Hepatocyte (in vitro differentiated cells): ENCODE measurements at regions not wholly inside any gene's neighbourhood (a gene's known extent, or its start where the extent isn't known, plus 50 kb on each side); places are given as distances from the start of the nearest gene placed in this dataset.

Experiments
- DNase-seq: peaks from one replicate; pipeline ENCODE4 v3.0.0-alpha.2; 2016; ENCODE audit warnings: low spot score
- H2AFZ ChIP-seq: fragments of 200-600 bp; sonication (generic); 2 replicates; pipeline ENCODE4 v1.6.0; 2016; ENCODE audit warnings: antibody characterized with exemption, mild to moderate bottlenecking
- H3K27ac ChIP-seq: fragments of 200-600 bp; sonication (generic); 2 replicates; pipeline ENCODE4 v1.5.1; 2016; ENCODE audit warnings: mild to moderate bottlenecking
- H3K27me3 ChIP-seq: fragments of 200-600 bp; sonication (generic); 2 replicates; pipeline ENCODE4 v1.6.1; 2016
- H3K36me3 ChIP-seq: fragments of 200-600 bp; sonication (generic); replicated peaks from 2 replicates; pipeline ENCODE4 v1.5.1; 2016; ENCODE audit warnings: low read depth; ENCODE audit not compliant: insufficient read depth
- H3K4me1 ChIP-seq: fragments of 200-600 bp; sonication (generic); 2 replicates; pipeline ENCODE4 v1.5.1; 2016; ENCODE audit warnings: mild to moderate bottlenecking, moderate library complexity; ENCODE audit not compliant: insufficient read depth
- H3K4me2 ChIP-seq: fragments of 200-600 bp; sonication (generic); 2 replicates; pipeline ENCODE4 v1.6.0; 2016
- H3K4me3 ChIP-seq: fragments of 200-600 bp; sonication (generic); 2 replicates; pipeline ENCODE4 v1.5.1; 2016; ENCODE audit warnings: mild to moderate bottlenecking
- H3K79me2 ChIP-seq: fragments of 200-600 bp; sonication (generic); 2 replicates; pipeline ENCODE4 v1.6.0; 2017; ENCODE audit warnings: mild to moderate bottlenecking
- H3K9me2 ChIP-seq: fragments of 200-600 bp; sonication (generic); replicated peaks from 2 replicates; pipeline ENCODE4 v1.6.0; 2017; ENCODE audit warnings: mild to moderate bottlenecking; ENCODE audit not compliant: insufficient read depth
- H3K9me3 ChIP-seq: fragments of 200-600 bp; sonication (generic); 2 replicates; pipeline ENCODE4 v1.5.1; 2016; ENCODE audit warnings: low read depth, mild to moderate bottlenecking
- H4K20me1 ChIP-seq: fragments of 200-600 bp; sonication (generic); 2 replicates; pipeline ENCODE4 v1.6.0; 2016; ENCODE audit warnings: mild to moderate bottlenecking; ENCODE audit not compliant: insufficient read depth, poor library complexity, severe bottlenecking
- CTCF ChIP-seq: fragments of 200-600 bp; sonication (generic); IDR thresholded peaks from 2 replicates; pipeline ENCODE4 v1.5.1; 2016; ENCODE audit warnings: antibody characterized with exemption, mild to moderate bottlenecking; ENCODE audit not compliant: poor library complexity
- EZH2 ChIP-seq: fragments of 200-600 bp; sonication (generic); IDR thresholded peaks from 2 replicates; pipeline ENCODE4 v1.6.1; 2016; ENCODE audit warnings: antibody characterized with exemption, mild to moderate bottlenecking, borderline replicate concordance
- EZH2phosphoT487 ChIP-seq: fragments of 200-600 bp; sonication (generic); IDR thresholded peaks from one replicate; pipeline ENCODE4 v1.6.1; 2018; ENCODE audit warnings: antibody characterized with exemption, mild to moderate bottlenecking, low read depth, moderate library complexity; ENCODE audit not compliant: unreplicated experiment, severe bottlenecking
- WGBS: methylation state at CpG from one replicate; pipeline ENCODE4 v1.1.6; 2016; ENCODE audit warnings: low lambda C conversion rate; ENCODE audit errors: missing lambda C conversion rate; 5-methylcytosine and 5-hydroxymethylcytosine counted together

DNA sequence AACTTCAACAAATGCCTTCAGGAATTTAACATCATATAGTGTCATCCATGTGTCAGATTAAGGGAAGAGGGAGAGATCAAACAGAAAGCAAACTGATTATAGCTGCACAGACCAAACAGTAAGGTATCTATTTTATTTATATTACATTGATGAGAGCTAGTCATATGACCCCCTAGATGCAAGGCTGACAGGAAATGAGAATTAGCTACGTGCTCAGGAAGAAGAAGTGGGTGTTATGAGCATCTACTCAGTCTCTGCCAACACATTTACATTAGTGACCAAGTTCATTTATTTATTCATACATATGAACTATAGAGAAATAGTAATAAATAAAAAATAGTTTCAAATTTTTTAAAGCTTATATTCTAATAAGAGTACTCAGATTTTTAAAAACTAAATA lies 787.3 kb downstream of the KCTD16 start:
- H3K9me2 ChIP-seq, result no peaks in the 10 kb centered on the region
- no peaks in the 10 kb centered on the region for H3K36me3 ChIP-seq
- no peaks in the 10 kb centered on the region for H3K79me2 ChIP-seq
- no peaks in the 10 kb centered on the region for H4K20me1 ChIP-seq
- H3K27me3 ChIP-seq, result no peaks in the 10 kb centered on the region
- H3K4me1 ChIP-seq, result no peaks in the 10 kb centered on the region
- DNase-seq, result no peak
- TF ChIP-seq EZH2phosphoT487, result no peak
- no peak for TF ChIP-seq CTCF
- TF ChIP-seq EZH2, result no peak
- 59% methylated on average over 1 of the region's 1 CpG for WGBS
- H3K4me3 ChIP-seq, result no peak overlapping the region
- no peaks in the 10 kb centered on the region for H3K9me3 ChIP-seq
- H2AFZ ChIP-seq, result no peak overlapping the region
- no peak overlapping the region for H3K4me2 ChIP-seq
- H3K27ac ChIP-seq, result no peak overlapping the region

GRCh38 chr5:144950996-144951395 lies 780.3 kb downstream of the KCTD16 start:
- no peak overlapping the region for H3K27ac ChIP-seq
- H3K27me3 ChIP-seq, result no peaks in the 10 kb centered on the region
- H2AFZ ChIP-seq, result no peak overlapping the region
- no peaks in the 10 kb centered on the region for H3K4me1 ChIP-seq
- no peak overlapping the region for H3K4me3 ChIP-seq
- H3K4me2 ChIP-seq, result no peak overlapping the region
- H3K36me3 ChIP-seq, result no peaks in the 10 kb centered on the region
- no peaks in the 10 kb centered on the region for H3K79me2 ChIP-seq
- H4K20me1 ChIP-seq, result no peaks in the 10 kb centered on the region
- no peaks in the 10 kb centered on the region for H3K9me2 ChIP-seq
- WGBS, result 84% methylated on average over 2 of the region's 2 CpGs
- TF ChIP-seq EZH2, result no peak
- TF ChIP-seq EZH2phosphoT487, result no peak
- TF ChIP-seq CTCF, result no peak
- DNase-seq, result no peak
- H3K9me3 ChIP-seq, result no peaks in the 10 kb centered on the region

- Histone ChIP-seq H2AFZ (no peak overlapping the region), H4K20me1 (no peaks in the 10 kb centered on the region), H3K27me3 (no peaks in the 10 kb centered on the region), H3K4me3 (no peak overlapping the region), H3K9me2 (no peaks in the 10 kb centered on the region), H3K4me2 (no peak overlapping the region), H3K36me3 (no peaks in the 10 kb centered on the region), H3K27ac (no peak overlapping the region), H3K9me3 (no peaks in the 10 kb centered on the region), H3K79me2 (no peaks in the 10 kb centered on the region), H3K4me1 (no peaks in the 10 kb centered on the region)
- TF ChIP-seq CTCF (no peak), EZH2 (no peak), EZH2phosphoT487 (no peak)
- DNase-seq, result no peak
- WGBS, result 95% methylated on average over 2 of the region's 2 CpGs
These were observed 776.4 kb downstream of the KCTD16 start for GRCh38 chr5:144947023-144947422.

DNA sequence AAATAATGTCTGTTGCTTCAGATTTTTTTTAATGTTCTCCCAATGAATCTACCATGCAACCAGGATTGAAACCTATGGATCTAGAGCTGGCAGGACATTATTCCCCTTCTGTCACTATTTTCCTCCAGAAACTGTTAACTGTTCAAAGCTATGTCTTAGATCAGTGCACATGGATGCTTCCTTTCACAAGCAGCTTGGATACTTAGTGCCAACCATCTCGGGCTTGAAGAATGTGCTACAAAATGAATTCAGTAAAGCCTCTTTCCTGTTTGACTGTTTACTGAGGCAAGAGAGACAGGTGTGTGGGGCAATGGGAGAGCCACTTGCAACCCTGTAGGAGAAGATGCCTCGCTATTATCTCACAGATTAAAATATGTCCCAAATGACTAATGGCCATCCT lies 774.8 kb downstream of the KCTD16 start:
- DNase-seq, result no peak
- H4K20me1 ChIP-seq, result no peaks in the 10 kb centered on the region
- H3K9me2 ChIP-seq, result no peaks in the 10 kb centered on the region
- 64% methylated on average over 2 of the region's 2 CpGs for WGBS
- H3K4me1 ChIP-seq, result no peaks in the 10 kb centered on the region
- no peak overlapping the region for H3K4me3 ChIP-seq
- H2AFZ ChIP-seq, result no peak overlapping the region
- H3K79me2 ChIP-seq, result no peaks in the 10 kb centered on the region
- H3K4me2 ChIP-seq, result no peak overlapping the region
- no peaks in the 10 kb centered on the region for H3K9me3 ChIP-seq
- H3K27me3 ChIP-seq, result no peaks in the 10 kb centered on the region
- H3K27ac ChIP-seq, result no peak overlapping the region
- no peaks in the 10 kb centered on the region for H3K36me3 ChIP-seq
- no peak for TF ChIP-seq EZH2phosphoT487
- TF ChIP-seq EZH2, result no peak
- TF ChIP-seq CTCF, result no peak
